A673 (cell line): ENCODE measurements at regions not wholly inside any gene's neighbourhood (a gene's known extent, or its start where the extent isn't known, plus 50 kb on each side); places are given as distances from the start of the nearest gene placed in this dataset.

Experiments used
- BruUV-seq: library from RNA; stranded (reverse); fragments of 400-500 nt; replicated peaks from 2 replicates; lab custom pipeline; 2021; lab: Mats Ljungman, UMichigan
- CTCF ChIA-PET: fragments of 300-600 bp; sonication (Branson Sonifier 250); formaldehyde crosslinking; loops from one replicate; lab custom pipeline; 2022; ENCODE audit warnings: antibody characterized with exemption; lab: Charles Lee
- POLR2A ChIA-PET: fragments of 300-600 bp; sonication (Branson Sonifier 250); formaldehyde crosslinking; loops from one replicate; lab custom pipeline; 2022; ENCODE audit warnings: antibody characterized with exemption; ENCODE audit not compliant: low non-redundant PET; lab: Charles Lee
- DNase-seq: peaks from one replicate; pipeline ENCODE4 v3.0.0-alpha.2; 2015; ENCODE audit warnings: low spot score
- H3K27ac ChIP-seq: fragments of 200-600 bp; sonication (generic); 2 replicates; pipeline ENCODE4 v1.5.1; 2016; ENCODE audit warnings: mixed run types, low read depth, mild to moderate bottlenecking, mixed read lengths, antibody characterized with exemption, low read length; ENCODE audit not compliant: poor library complexity, severe bottlenecking
- H3K27me3 ChIP-seq: fragments of 200-600 bp; sonication (generic); replicated peaks from 2 replicates; pipeline ENCODE4 v1.6.1; 2017; ENCODE audit warnings: mixed run types, low read depth, mild to moderate bottlenecking, mixed read lengths, antibody characterized with exemption, low read length; ENCODE audit not compliant: insufficient read depth, poor library complexity
- H3K36me3 ChIP-seq: fragments of 200-600 bp; sonication (generic); 2 replicates; pipeline ENCODE4 v1.6.1; 2016; ENCODE audit warnings: mixed run types, mild to moderate bottlenecking, mixed read lengths, antibody characterized with exemption, low read length; ENCODE audit not compliant: insufficient read depth, poor library complexity, severe bottlenecking
- H3K4me1 ChIP-seq: fragments of 200-600 bp; sonication (generic); 2 replicates; pipeline ENCODE4 v1.6.1; 2017; ENCODE audit warnings: mixed run types, mild to moderate bottlenecking, mixed read lengths, antibody characterized with exemption, low read length; ENCODE audit not compliant: insufficient read depth, poor library complexity, severe bottlenecking
- H3K4me3 ChIP-seq: fragments of 200-600 bp; sonication (generic); 2 replicates; pipeline ENCODE4 v1.5.1; 2016; ENCODE audit warnings: low read depth, mixed run types, mild to moderate bottlenecking, mixed read lengths, low read length; ENCODE audit not compliant: poor library complexity, severe bottlenecking
- H3K9me3 ChIP-seq: fragments of 200-600 bp; sonication (generic); 2 replicates; pipeline ENCODE4 v1.6.1; 2016; ENCODE audit warnings: mixed run types, low read depth, mild to moderate bottlenecking, mixed read lengths, antibody characterized with exemption, low read length; ENCODE audit not compliant: poor library complexity, severe bottlenecking
- CTCF ChIP-seq: fragments of 300-800, 200-600 bp; sonication (generic); conservative IDR thresholded peaks from 2 replicates; pipeline ENCODE4 v1.5.1; 2017; ENCODE audit warnings: low read depth, mild to moderate bottlenecking, antibody characterized with exemption, low read length, moderate library complexity, mixed read lengths
- EZH2 ChIP-seq: fragments of 200-600 bp; sonication (generic); IDR thresholded peaks from 2 replicates; pipeline ENCODE4 v1.6.1; 2017; ENCODE audit warnings: borderline replicate concordance, low read depth, mild to moderate bottlenecking, mixed read lengths, antibody characterized with exemption, low read length; ENCODE audit not compliant: poor library complexity, severe bottlenecking
- intact Hi-C: fragments of 100-400 bp; cut with micrococcal nuclease; formaldehyde crosslinking; loops from one replicate; pipeline ENCODE4 v1.10.0; 2022; ENCODE audit not compliant: unreplicated experiment

- ChIA-PET POLR2A (no interaction called here), CTCF (no interaction called here)
- no peaks in the 10 kb centered on the region for H3K36me3 ChIP-seq
- no TSS peak for BruUV-seq
- intact Hi-C loops: no loop called here
- H3K27me3 ChIP-seq: no peaks in the 10 kb centered on the region
- TF ChIP-seq CTCF (no peak), EZH2 (no peak)
- no peaks in the 10 kb centered on the region for H3K4me1 ChIP-seq
- no peak for DNase-seq
- H3K9me3 ChIP-seq: no peaks in the 10 kb centered on the region
- no peak overlapping the region for H3K4me3 ChIP-seq
- no peak overlapping the region for H3K27ac ChIP-seq
These were observed 667.4 kb upstream of the GCFC2 start for GRCh38 chr2:76378140-76378539.

GRCh38 chr2:76341439-76341838 is 630.7 kb upstream of the GCFC2 start:
- DNase-seq: no peak
- H3K27me3 ChIP-seq: no peaks in the 10 kb centered on the region
- ChIA-PET CTCF (no interaction called here), POLR2A (no interaction called here)
- intact Hi-C loops: no loop called here
- TF ChIP-seq CTCF (no peak), EZH2 (no peak)
- H3K4me1 ChIP-seq: no peaks in the 10 kb centered on the region
- no TSS peak for BruUV-seq
- no peak overlapping the region for H3K4me3 ChIP-seq
- no peaks in the 10 kb centered on the region for H3K9me3 ChIP-seq
- H3K36me3 ChIP-seq: no peaks in the 10 kb centered on the region
- H3K27ac ChIP-seq: no peak overlapping the region

DNA sequence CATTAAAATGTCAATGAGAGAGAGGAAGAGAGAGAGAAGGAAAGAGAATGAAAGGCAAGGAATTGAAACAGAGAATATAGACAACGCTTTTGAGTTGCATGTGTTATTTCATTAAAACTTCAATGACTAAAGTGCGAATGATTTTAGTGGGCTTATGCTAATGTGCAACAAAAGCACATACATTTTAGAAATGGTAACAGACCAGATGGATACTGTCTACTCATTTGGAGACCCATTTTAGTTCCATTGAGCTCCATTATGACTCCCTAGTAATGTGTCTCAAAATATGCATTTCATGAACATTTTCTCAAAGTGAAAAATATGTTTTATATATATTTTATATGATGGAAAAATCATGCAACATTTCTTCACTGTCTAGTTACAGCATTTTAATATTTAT is 622.2 kb upstream of the GCFC2 start:
- BruUV-seq: no TSS peak
- TF ChIP-seq CTCF (no peak), EZH2 (no peak)

More for the DNA sequence above, 622.2 kb upstream of the GCFC2 start:
- Histone ChIP-seq H3K27me3 (no peaks in the 10 kb centered on the region), H3K27ac (no peak overlapping the region), H3K9me3 (no peaks in the 10 kb centered on the region), H3K4me1 (no peaks in the 10 kb centered on the region), H3K36me3 (no peaks in the 10 kb centered on the region), H3K4me3 (no peak overlapping the region)
- POLR2A ChIA-PET: no interaction called here
- CTCF ChIA-PET: no interaction called here
- intact Hi-C loops: no loop called here
- DNase-seq: no peak
